HG03097 (cell line): ENCODE measurements at regions not wholly inside any gene's neighbourhood (a gene's known extent, or its start where the extent isn't known, plus 50 kb on each side); places are given as distances from the start of the nearest gene placed in this dataset.
"Not testable (repeated sequence)": the region's sequence is repeated elsewhere in the genome, so short reads cannot be mapped to it uniquely, and the experiment has no call there.

Experiments used
- ATAC-seq: cut with Tn5 transposase; IDR thresholded peaks from one replicate; pipeline ENCODE4 v1.9.1; 2021; ENCODE audit not compliant: unreplicated experiment, low FRiP score

GRCh38 chr4:31236020-31236638, 516.0 kb downstream of the PCDH7 start:
- no peak for ATAC-seq

- ATAC-seq = no peak
These were observed 516.5 kb downstream of the PCDH7 start for GRCh38 chr4:31236639-31237173.

GRCh38 chr4:31237233-31237632, 517.1 kb downstream of the PCDH7 start:
- ATAC-seq = no peak

GRCh38 chr4:31239886-31240285, 519.7 kb downstream of the PCDH7 start:
- no peak for ATAC-seq

GRCh38 chr4:31241504-31242106, 521.4 kb downstream of the PCDH7 start:
- no peak for ATAC-seq

- ATAC-seq = no peak
These were observed 526.7 kb downstream of the PCDH7 start for GRCh38 chr4:31246856-31247255.

GRCh38 chr4:31259119-31259518, 539.0 kb downstream of the PCDH7 start:
- ATAC-seq = no peak

GRCh38 chr4:31261632-31262031, 541.5 kb downstream of the PCDH7 start:
- ATAC-seq = no peak

- not testable (repeated sequence) for ATAC-seq
These were observed 545.9 kb downstream of the PCDH7 start for GRCh38 chr4:31266094-31266493.

- no peak for ATAC-seq
These were observed 552.3 kb downstream of the PCDH7 start for GRCh38 chr4:31272331-31273061.

GRCh38 chr4:31275906-31276305, 555.7 kb downstream of the PCDH7 start:
- no peak for ATAC-seq

GRCh38 chr4:31283679-31284078, 563.5 kb downstream of the PCDH7 start:
- no peak for ATAC-seq

- no peak for ATAC-seq
These were observed 570.7 kb downstream of the PCDH7 start for GRCh38 chr4:31290836-31291235.

- ATAC-seq = no peak
These were observed 571.1 kb downstream of the PCDH7 start for GRCh38 chr4:31291238-31291637.

GRCh38 chr4:31294655-31295480, 574.7 kb downstream of the PCDH7 start:
- ATAC-seq = no peak

GRCh38 chr4:31298737-31299136, 578.6 kb downstream of the PCDH7 start:
- no peak for ATAC-seq

- ATAC-seq = no peak
These were observed 586.9 kb downstream of the PCDH7 start for GRCh38 chr4:31307029-31307428.

- no peak for ATAC-seq
These were observed 604.6 kb downstream of the PCDH7 start for GRCh38 chr4:31324814-31325213.

- no peak for ATAC-seq
These were observed 605.1 kb downstream of the PCDH7 start for GRCh38 chr4:31325300-31325699.

- no peak for ATAC-seq
These were observed 606.9 kb downstream of the PCDH7 start for GRCh38 chr4:31327031-31327430.

GRCh38 chr4:31328932-31329331, 608.8 kb downstream of the PCDH7 start:
- ATAC-seq = no peak
